ENCODE measurements at regions not wholly inside any gene's neighbourhood (a gene's known extent, or its start where the extent isn't known, plus 50 kb on each side); places are given as distances from the start of the nearest gene placed in this dataset.

DNA sequence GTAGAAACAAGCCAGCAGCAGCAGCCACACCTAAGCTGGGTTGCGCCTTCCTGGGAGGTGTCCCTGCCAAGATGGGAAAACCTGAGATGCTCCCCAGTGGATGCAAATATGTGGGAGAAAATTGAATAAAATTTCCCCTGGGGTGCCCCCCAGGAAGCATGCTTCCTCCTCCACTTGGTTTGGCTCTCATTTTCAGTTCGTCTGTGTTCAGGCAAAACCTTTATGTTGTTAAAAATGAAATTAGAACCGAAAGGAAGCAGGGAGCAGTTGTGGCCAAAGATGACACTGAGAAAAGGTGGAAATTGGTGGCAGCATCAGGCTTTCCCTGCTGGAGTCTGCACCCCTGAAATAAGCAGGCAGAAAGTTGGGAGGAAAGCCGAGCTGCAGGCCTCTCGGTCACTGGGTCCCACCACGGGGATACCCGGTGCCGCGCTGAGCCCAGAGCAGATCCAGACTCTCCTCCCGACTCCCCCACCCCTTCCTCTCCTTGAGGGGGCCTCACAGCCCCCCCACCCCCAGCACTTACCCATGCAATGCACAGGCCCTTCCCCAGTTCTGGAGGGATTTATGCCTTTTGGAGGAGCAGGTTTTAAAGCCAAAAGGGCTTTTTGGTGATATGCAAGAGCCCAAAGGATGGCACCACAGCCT, 267.7 kb upstream of the SPRED2 start:
- DNase-seq (ENCODE audit: low read depth) = no peak
- H3K4me3 ChIP-seq (ENCODE audit: low read depth, low read length) = no peak overlapping the region
- TF ChIP-seq, protein P1, sequence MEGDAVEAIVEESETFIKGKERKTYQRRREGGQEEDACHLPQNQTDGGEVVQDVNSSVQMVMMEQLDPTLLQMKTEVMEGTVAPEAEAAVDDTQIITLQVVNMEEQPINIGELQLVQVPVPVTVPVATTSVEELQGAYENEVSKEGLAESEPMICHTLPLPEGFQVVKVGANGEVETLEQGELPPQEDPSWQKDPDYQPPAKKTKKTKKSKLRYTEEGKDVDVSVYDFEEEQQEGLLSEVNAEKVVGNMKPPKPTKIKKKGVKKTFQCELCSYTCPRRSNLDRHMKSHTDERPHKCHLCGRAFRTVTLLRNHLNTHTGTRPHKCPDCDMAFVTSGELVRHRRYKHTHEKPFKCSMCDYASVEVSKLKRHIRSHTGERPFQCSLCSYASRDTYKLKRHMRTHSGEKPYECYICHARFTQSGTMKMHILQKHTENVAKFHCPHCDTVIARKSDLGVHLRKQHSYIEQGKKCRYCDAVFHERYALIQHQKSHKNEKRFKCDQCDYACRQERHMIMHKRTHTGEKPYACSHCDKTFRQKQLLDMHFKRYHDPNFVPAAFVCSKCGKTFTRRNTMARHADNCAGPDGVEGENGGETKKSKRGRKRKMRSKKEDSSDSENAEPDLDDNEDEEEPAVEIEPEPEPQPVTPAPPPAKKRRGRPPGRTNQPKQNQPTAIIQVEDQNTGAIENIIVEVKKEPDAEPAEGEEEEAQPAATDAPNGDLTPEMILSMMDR (IDR thresholded peaks at IDR 0.05; ENCODE audit: control insufficient read depth, extremely low read depth, insufficient read depth) = no peak

DNA sequence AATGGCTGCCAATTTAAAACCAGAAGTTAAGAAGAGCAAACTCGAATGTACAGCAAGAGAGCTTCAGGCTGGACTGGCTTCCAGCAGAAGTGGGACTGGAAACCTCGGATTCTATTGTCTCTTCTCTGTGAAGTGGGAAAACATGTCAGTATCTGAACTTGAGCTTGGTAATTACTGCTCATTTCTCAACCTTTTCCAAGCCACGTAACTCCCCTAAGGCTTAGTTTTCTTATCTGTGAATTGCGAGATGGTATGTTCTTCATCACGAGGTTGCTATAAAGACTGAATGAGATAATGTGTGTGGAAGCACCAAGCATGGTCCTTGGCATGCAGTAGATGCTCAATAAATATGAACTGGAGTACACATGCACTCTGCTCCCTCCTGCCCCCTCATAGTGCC, 259.4 kb upstream of the SPRED2 start:
- no peak overlapping the region for H3K4me3 ChIP-seq (ENCODE audit: low read depth, low read length)
- DNase-seq (ENCODE audit: low read depth) = no peak
- TF ChIP-seq, protein P1 (IDR thresholded peaks at IDR 0.05; ENCODE audit: control insufficient read depth, extremely low read depth, insufficient read depth) = no peak

DNA sequence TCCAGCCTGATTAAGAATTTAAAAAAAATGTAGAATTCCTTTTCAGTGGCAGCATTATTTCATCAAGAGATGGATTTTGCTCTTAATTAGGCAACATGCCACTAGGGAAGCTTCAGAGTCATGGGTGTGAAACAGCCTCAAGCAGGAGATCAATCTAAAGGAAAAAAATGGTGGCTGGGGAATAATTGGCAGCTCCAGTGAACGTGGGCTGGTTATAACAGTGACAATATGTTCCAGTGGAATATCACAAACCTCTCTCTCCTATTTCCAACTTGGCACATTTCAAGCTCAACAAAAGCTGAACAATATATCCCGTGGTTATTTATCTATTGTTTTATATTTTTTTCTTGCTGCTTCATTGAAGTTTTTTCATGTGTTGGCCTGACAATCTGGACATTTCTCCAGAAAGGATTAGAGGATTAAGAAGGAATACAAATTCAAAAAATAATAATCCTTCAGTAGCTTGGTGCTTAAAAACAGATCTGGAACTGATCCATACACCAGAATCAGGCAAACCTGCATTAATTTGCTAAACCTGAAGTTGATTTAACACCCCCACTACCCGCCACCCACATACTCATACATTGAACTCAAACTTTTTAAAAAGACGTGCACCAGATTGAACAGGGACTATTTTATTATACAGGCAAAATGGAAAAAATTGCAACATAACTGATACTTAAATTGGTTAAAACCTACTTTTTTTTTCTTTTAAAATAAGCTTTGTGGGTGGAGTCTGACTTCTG, 255.9 kb upstream of the SPRED2 start:
- H3K4me3 ChIP-seq (ENCODE audit: low read depth, low read length) = no peak overlapping the region
- no peak for DNase-seq (ENCODE audit: low read depth)
- TF ChIP-seq, protein P1 (IDR thresholded peaks at IDR 0.05; ENCODE audit: control insufficient read depth, extremely low read depth, insufficient read depth) = no peak

DNA sequence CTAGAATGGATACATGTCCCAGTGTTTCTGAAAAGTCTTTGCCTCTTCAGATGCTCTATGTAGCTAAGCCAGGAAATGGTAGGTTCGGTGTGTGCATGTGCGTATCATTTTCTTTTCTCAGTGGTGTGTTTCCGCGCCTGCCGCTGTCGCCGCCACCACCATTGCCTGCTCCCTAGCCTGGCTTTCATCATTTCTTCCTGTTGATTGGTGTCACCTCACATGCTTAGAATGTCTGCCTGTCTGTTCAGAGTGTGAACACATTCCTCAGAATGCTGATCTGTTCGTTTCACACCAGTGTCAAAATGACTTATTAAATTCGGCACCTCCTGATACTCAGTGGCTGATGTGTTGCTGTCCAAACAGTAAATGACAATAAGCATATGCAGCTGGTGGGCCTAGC, 255.2 kb upstream of the SPRED2 start:
- DNase-seq (ENCODE audit: low read depth) = no peak
- TF ChIP-seq, protein P1 (IDR thresholded peaks at IDR 0.05; ENCODE audit: control insufficient read depth, extremely low read depth, insufficient read depth) = no peak
- no peak overlapping the region for H3K4me3 ChIP-seq (ENCODE audit: low read depth, low read length)

DNA sequence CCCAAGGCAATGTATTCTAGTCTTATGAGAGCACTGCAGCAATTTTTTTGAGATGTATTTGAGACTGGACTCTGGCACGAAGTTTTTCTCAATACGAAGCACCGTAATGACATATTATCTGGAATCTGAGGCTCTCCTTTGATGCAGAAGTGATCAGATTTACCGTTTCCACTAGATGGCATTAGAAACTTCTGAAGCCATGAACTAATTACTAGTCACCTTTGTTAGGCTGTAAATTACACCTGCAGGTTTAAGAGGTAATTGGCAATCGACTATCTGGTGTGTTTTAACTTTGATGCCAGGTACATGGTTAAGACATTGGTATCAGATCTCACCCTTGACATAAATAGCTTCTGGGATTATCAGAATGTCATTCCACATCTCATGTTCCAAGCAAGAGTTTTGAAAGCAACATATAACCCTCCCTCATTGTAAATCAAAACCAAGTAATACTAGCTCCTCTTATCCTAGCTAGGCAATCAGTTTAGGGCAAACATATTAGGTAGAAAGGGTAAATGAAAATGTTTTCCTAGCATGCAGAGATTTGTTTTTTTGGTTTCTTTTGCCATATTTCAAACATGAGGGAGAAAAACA, 254.6 kb upstream of the SPRED2 start:
- TF ChIP-seq, protein P1 (IDR thresholded peaks at IDR 0.05; ENCODE audit: control insufficient read depth, extremely low read depth, insufficient read depth) = peak; percentile 29
- no peak overlapping the region for H3K4me3 ChIP-seq (ENCODE audit: low read depth, low read length)
- DNase-seq (ENCODE audit: low read depth) = no peak

DNA sequence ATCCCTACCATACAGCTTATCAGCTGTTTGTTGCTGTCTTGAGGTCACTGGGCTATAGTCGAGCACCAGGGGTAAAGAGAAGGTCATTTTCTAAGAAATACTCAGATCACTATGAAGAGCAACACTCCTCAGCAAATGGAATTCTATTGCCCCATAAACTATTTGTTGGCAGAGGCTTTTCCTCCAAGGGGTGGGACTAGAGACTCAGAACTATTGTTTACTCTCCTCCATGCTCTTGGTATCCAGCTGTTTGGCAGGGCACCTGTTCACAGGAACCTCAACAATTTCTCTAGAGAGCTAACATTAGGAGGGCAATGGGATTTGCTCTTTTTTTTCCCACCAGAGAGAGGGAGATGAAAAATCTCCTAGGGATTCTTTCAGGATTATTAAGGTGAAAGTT, 249.1 kb upstream of the SPRED2 start:
- TF ChIP-seq, protein P1 (IDR thresholded peaks at IDR 0.05; ENCODE audit: control insufficient read depth, extremely low read depth, insufficient read depth) = no peak
- no peak overlapping the region for H3K4me3 ChIP-seq (ENCODE audit: low read depth, low read length)
- no peak for DNase-seq (ENCODE audit: low read depth)

Measured in LNCaP clone FGC (cell line).